LNCAP (cell line): ENCODE measurements at regions not wholly inside any gene's neighbourhood (a gene's known extent, or its start where the extent isn't known, plus 50 kb on each side); places are given as distances from the start of the nearest gene placed in this dataset.
A peak's percentile ranks its signal among the peaks of the same experiment; 100 is the strongest.

ENCODE experiments used
- CTCF ChIP-seq: fragments of 450-650 bp; IDR thresholded peaks from 2 replicates; pipeline ENCODE4 v1.5.1; 2017; ENCODE audit warnings: mild to moderate bottlenecking

GRCh38 chr4:33339762-33340161, 2619.6 kb downstream of the PCDH7 start:
- no peak for TF ChIP-seq CTCF

- TF ChIP-seq CTCF, result no peak
These were observed 2620.0 kb downstream of the PCDH7 start for GRCh38 chr4:33340168-33340567.

GRCh38 chr4:33349376-33349775, 2629.2 kb downstream of the PCDH7 start:
- no peak for TF ChIP-seq CTCF

- TF ChIP-seq CTCF, result no peak
These were observed 2637.0 kb downstream of the PCDH7 start for GRCh38 chr4:33357121-33357520.

GRCh38 chr4:33369446-33369845, 2649.3 kb downstream of the PCDH7 start:
- no peak for TF ChIP-seq CTCF

GRCh38 chr4:33381816-33382215, 2661.6 kb downstream of the PCDH7 start:
- TF ChIP-seq CTCF, result no peak

- TF ChIP-seq CTCF, result peak; percentile 43; the same call in 1 of the 2 replicates
These were observed 2666.6 kb downstream of the PCDH7 start for GRCh38 chr4:33386764-33387163.

- no peak for TF ChIP-seq CTCF
These were observed 2670.8 kb downstream of the PCDH7 start for GRCh38 chr4:33390976-33391375.
